GM19468 (cell line): ENCODE measurements at regions not wholly inside any gene's neighbourhood (a gene's known extent, or its start where the extent isn't known, plus 50 kb on each side); places are given as distances from the start of the nearest gene placed in this dataset.

Experiments
- ATAC-seq: cut with Tn5 transposase; IDR thresholded peaks from one replicate; pipeline ENCODE4 v1.9.1; 2021; ENCODE audit warnings: mild to moderate bottlenecking, moderate library complexity, moderate number of reproducible peaks; ENCODE audit not compliant: unreplicated experiment; ENCODE audit errors: extremely low read depth

DNA sequence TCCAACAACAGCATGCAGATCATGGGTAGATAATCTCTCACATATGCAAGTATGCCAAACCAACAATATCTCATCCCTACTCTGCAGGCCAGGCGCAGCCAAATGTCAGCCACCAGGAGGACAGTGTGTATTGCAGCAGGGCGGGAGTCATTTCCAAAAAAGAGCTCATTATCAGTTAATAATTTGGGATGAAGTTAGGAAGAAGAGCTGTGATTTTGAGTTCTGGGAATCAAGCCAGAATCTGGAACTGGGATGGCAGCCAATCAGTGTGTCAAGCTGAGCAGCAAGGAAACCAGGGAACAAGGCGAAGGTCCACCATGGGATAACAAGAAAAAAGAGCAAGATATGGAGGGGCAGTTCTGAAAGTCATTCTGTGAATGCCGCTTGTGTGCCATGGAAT, 88.2 kb upstream of the CAMK2D start:
- no peak for ATAC-seq

DNA sequence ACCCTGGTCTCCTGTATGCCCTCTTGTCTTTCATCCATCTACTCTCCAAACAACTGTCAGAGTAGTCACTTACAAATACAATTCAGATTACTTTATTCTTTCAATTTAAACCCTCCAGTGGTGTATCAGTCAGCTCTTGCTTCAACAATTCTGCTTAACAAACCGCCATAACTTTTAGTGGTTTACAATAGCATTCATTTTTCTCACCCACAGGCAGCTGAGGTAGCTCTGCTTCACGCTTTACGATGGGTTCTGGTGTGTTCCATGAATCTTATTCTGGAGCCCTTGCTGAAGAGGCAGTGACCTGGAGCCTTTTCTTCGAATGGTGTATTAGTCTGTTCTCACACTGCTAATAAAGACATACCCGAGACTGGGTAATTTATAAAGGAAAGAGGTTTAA, 86.2 kb upstream of the CAMK2D start:
- ATAC-seq: no peak

DNA sequence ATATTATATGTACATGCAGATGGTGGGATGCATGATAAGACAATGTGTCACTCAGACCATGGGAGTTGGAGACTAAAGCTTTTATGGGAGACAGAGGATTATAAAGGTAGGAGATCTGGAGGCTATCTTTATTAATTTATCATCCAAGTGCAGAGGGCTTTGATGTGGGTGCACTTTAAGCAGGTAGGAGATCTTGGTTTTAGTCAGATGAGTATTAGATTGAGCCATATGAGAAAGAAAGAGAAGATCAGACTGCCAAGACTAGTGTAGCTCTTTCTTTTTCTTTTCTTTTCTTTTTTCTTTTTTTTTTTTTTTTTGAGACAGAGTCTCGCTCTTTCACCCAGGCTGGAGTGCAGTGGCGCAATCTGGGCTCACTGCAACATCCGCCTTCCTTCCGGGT, 84.9 kb upstream of the CAMK2D start:
- ATAC-seq: no peak

DNA sequence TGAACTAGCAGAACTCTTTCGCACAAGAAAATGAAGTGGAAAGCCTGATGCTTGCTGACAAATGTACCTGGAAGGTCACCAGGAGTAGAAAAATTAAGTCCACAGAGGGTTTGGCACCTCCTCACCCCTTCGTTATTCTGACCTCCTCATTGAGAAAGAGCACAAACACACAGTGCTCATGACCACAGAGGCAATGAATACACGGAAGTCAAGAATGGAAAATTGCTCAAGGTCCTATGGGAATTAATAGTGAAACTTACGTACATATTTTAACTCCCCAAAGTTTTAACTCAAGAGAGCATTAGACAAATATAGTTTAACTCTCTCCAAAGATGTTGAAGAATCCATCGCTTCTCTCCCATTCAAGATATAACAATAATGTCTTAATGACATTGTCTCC, 83.6 kb upstream of the CAMK2D start:
- ATAC-seq: no peak

DNA sequence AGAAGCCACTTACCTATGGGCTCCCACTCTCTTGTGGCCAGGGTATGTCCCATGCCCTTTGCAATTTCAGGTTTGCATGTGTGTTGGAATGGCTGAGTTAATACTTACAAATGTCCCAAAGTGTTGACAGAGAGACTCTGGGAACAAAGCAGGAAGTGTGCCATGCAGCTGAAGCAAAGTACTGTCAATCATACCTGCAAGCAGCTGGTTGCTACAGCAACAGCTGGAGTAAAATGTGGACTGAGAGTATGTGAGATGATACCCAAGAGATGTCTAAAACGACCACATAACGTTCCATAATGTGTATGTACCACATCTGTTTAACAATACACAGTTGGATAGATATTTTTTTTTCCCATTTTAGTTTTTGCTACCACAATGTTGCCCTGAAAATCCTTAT, 82.8 kb upstream of the CAMK2D start:
- no peak for ATAC-seq

DNA sequence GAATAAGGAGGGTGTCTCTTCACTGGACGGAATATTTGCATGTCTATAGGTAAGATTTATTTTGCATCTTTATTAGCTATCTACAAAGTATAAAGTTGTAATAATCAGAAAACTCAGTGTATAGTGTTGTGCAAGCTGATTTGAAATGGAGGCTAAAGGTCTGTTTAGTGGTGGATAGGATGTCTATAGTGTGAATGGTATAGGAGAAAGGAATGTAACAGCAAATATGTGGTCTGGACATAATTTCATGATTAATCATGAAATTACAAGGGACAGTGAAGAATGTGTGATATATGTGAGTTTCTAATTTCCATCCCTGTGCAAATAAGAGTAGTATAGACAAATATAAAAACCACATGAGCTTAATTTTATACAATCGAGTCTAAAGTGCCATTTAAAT, 79.3 kb upstream of the CAMK2D start:
- ATAC-seq: no peak

DNA sequence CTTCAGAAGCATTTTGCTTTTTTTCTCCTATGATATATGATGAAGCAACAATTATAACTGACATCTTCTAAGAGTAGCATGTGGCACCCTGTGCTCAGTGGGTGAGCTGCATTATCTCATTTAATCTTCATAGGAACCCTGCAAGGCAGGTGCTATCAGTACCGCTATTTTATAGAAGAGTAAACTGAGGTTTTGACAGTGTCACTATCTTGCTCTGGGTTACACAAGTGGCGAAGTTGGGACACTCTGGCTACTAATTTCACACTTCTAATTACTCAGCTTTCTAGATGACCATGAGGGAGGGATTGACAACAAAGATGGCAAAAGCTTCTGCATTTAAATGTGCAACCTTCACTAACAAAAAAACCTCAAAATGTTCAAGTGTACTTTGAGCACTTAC, 76.9 kb upstream of the CAMK2D start:
- ATAC-seq: no peak

DNA sequence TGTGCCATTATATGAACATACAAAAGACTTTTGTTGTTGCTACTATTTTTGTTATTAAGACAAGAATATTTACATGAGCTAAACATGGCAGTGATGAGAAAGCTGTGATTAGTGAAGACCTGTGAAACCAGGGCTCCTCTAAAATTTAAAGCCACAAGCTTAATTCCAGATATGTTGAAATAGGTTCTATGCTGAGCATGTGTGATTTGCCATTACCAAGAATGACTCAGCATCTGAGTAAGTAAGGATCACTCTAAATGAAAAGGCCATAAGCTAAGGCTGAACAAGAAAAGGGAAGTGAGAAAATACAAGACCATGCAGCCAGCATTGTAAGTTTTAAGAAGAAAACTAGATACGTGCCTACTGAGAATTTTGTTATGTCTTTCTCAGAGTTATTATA, 75.9 kb upstream of the CAMK2D start:
- peak; percentile 100 for ATAC-seq

DNA sequence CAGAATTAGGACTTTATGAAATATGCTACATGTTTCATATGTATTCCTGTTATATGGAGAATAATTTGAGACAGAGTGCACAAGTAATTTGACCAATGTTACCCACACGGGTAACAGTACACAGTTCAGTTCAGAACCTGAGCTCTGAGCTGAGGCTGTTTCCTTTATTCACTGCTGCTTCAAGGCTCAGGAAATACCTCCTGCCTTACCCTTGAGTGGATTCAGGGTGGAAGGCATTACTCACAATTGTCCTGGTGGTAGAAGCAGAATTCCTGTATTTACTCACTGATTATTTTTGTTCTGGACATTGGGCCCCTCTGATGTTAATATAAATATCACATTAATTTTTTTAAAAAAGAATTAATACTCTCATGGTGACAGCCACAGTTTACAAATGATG, 73.5 kb upstream of the CAMK2D start:
- ATAC-seq: no peak

DNA sequence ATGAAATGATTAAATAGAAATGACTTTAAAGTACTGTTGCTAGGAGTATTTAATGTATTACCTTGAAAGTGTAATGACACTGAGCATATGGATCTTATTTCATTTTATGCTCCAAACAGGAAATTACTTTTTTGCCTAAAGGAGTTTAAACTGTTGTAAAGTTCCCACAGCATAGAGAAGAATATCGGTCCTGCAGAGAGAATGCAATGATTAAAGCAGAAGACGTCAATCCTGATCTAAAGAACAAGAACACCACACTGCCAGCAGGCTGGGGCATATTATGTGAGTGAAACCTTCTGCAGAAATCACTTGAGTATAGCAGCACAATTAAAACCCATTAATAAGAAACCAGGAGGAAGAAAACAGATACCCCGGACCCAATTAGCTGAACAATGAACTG, 72.8 kb upstream of the CAMK2D start:
- ATAC-seq: no peak

DNA sequence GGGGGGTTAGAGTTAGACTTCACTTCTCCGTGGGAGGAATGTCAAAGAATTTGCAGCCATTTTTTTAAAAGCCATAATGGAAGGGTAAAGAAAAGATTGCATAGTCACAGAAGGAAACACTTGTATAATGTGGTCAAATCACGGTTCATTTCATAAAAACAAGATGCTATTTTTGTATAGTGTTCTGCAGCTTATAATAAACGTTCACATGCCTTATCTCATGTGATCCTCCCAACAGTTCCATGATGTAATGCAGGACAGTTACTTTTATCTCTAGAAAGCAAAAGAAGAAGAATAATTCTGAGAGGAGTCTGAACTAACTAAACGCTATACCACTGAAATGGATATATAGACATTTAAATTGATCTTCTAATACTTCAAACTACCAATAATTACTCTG, 71.3 kb upstream of the CAMK2D start:
- no peak for ATAC-seq

DNA sequence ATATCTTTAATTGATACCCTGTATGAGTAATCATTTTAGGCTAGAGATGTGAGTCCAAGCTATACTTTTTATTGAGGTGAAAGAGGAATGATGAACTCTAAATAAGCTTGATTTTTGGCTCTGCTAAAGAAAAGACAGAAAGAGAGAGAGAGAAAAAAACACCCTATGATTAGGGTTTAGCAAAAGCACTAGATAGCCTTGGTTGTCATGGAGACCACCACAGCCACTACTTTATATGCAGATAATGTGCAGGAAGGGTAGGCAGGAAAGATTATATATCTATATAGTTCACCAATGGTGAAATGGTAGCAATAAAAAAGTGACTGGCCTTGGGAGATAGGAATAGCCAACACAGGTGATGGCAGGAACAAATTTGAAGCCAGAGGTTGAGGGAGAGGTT, 69.9 kb upstream of the CAMK2D start:
- ATAC-seq: no peak

DNA sequence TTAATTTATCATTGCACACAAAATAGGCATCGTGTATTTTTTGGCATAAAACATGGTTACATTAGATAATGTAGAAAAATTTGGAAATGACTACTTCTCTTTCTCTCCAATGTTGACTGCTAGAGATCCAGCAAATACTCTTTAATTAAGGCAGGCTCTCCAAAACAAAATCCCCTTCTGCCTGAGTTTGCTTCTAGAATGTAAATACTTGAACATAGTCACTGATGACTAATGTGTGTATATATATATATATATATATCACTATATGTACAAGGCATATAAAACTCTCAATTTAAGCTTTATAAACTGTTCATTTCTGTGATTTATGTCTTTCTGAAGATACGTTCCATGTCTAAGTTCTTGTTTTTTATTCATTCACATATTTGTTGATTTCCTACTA, 67.2 kb upstream of the CAMK2D start:
- no peak for ATAC-seq

DNA sequence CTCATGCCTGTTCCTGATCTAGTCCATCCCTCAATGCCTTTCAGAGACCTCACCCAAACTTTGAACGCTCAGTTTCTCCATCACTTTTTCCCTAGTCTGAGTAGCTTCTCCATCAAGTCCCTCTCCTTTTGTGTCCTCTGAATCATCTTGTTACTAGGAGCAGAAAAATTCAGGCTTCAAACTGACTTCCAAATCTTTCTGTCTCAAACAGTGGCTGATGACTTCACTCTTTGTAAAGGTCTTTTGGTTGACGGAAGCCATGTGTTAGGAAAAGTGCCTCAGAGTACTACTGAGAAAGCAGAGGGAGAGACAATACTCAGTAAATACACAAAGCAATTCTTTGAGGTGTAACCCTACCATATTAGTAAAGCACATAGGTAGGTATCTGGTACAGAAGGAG, 65.7 kb upstream of the CAMK2D start:
- no peak for ATAC-seq

DNA sequence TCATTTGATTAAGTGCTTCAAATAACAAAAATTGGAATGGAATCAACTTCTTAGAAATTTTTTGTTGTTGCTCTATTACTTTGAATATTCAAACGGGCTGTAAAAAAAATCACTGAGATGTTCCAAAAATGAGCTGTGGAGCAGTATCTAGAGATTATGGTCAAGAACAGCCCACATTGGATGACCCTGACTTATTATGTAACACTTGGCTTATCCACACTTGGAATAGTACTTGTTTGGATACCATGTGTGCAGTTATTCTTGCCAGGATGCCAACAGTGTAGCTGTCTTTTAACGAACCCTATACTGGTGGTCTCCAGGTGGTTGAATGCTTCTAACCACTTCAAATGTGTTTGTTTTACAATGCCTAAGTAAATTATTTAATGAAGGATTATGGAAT, 64.9 kb upstream of the CAMK2D start:
- ATAC-seq: no peak

DNA sequence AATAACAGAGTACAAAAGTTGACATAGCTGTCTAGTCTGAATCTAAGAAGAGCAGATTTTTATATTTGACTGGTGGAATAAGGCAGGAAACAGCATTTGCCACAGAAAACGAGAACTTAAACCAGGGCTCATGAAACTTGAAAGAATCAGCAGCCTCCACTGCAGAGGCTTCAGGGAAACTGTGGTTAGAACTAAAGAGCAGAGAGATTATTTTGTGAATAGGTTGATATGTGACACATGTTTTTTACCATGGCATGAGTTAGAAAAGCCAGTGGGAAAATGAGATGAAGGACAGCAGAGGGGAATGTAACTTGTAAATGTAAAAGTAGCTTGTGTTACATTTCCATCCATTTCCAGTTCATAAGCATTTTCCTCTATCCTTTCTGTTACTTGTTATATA, 63.7 kb upstream of the CAMK2D start:
- peak; percentile 49 for ATAC-seq

DNA sequence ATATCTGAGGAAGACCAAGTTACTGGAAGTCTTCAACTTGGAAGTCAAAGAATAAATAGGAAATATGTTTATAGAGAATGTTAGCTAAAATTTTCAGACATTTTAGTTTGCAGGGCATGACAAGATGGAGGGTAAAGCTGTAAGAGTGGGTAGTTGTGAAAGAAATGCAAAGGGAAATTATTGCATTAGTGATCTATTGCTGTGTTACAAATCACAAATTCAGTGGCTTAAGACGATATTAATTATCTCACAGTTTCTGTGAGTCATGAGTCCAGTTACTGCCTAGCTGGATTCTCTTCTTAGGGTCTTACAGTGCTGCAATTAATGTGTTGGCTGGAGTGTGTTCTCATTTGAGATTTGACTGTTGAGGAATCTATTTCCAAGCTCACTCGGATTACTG, 62.9 kb upstream of the CAMK2D start:
- ATAC-seq: no peak

DNA sequence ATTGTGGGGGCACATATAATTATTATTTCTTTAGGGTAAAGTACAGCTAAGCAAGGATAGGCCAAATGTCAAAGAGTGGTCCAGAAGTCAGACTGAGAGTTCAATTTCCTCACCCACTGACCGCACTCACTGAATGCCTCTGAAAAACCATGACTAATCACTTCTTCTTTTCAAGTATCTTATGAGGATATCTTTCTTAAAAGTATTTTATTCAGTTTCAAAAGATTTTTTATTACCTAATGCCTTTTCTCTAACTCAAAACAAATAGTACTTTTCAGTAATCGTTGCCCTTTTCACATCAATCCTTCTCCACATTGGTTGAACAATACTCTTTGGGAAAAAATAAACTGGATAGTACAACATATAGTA, 61.7 kb upstream of the CAMK2D start:
- peak; percentile 66 for ATAC-seq

DNA sequence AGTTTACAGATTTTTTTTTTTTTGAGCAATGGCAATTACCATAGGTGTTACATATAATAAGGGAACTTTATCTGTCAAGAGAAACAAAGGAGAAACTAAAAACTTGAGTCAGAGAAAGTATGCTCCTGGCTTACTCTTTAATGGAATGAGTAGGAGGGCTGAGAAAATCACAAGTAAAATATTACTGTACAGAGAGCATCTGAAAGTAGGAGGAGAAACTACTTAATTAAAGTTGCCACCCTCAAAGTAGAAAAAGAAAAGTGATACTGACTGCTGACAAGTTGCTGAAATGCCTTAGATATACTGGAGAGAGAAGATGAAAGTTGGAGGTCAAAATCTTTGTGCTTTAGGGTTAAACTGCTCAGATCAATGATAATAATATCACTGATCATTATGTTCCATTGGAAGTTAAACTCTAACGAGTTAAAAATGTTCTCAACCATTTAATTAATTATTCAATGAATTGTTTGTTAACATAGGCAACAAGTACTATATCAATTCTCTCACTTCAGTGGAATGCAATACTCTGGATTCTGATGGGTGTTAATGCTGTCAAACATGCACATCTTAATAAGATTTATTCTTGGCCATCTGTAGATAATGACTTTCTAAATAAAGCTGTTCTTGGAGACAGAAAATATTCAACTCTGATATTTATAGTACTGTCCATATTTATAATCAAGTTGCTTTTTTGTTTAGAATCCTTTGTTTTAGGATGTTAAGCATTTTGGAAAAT, 61.2 kb upstream of the CAMK2D start:
- ATAC-seq: peak; percentile 66

DNA sequence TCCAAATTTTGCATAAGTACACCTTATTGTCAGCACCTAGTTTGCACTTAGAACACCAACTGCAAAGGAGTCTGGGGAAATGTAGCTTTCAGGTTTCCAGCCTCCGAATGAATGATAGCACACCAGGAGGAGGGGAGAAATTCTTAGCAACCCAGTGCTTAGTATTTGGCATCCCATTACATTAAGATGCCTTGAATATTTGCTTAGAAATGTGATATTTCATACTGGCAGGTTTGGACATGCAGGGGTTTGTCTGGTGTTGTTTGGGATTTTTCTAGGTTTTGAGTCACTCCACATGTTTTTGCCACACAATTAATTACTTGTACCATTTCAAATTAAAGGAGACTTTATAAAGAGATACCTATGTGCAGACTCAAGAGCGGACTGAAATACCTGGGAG, 60.3 kb upstream of the CAMK2D start:
- ATAC-seq: no peak

DNA sequence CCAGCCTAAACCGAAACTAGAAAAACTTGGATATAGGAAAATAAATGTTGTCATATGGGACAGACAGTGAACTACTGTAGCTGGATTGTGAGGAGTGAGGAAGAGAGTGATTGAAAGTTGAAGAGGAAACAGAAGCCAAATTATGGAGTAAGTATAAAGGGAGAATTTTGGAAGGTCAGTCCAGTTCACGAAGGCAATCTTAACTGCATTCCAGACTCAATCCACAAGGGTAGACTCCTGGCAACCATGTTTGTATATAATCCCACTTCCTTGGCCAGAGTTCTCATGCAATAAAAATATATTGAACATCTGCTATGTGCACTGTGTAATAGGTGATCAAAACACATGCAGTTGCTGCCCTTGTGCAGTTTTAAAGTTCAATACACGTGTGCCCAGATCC, 58.6 kb upstream of the CAMK2D start:
- no peak for ATAC-seq

DNA sequence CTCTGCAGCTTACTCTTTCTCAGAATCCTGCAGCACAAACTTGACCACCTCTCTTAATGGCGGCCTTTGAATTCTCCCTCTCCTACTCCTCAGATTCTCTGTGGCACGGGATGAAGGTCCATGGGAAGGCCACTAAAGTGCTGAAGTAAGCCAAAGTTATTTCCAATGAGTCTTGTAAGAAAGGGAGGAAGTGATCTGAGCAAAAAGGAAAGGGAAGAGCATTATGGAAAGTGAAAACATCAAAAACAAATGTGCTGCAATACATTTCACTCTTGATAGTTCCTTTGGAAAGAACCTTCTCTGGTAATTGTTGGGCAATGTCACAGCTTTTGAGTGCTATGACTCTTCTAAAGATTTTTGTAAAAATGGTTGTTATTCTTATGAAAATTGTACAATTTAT, 54.3 kb upstream of the CAMK2D start:
- no peak for ATAC-seq

DNA sequence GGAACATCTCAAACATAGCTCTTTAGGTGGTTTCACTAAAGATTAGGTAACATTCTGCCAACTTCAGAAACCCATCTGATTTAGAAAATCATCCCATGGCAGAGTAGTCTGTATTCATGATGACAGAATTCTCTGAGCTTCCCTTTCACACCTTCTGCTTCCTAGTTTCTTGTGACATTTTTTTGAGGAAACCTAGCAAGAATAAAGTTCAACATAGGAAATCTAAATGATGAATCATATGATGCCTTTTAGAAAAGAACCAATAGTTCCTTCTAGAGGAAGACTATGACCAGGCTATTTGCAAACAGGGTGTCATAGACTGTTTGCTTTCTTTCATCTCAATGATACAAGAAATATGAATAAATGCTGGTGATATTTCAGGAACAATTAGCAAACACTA, 49.8 kb upstream of the CAMK2D start:
- ATAC-seq: no peak
